Occipital lobe (tissue), 1 donor: ENCODE measurements at regions not wholly inside any gene's neighbourhood (a gene's known extent, or its start where the extent isn't known, plus 50 kb on each side); places are given as distances from the start of the nearest gene placed in this dataset.
"Not testable (repeated sequence)": the region's sequence is repeated elsewhere in the genome, so short reads cannot be mapped to it uniquely, and the experiment has no call there.

ENCODE experiments used
- DNase-seq: peaks from one replicate; lab custom pipeline; 2025; lab: John Stamatoyannopoulos, UW

DNA sequence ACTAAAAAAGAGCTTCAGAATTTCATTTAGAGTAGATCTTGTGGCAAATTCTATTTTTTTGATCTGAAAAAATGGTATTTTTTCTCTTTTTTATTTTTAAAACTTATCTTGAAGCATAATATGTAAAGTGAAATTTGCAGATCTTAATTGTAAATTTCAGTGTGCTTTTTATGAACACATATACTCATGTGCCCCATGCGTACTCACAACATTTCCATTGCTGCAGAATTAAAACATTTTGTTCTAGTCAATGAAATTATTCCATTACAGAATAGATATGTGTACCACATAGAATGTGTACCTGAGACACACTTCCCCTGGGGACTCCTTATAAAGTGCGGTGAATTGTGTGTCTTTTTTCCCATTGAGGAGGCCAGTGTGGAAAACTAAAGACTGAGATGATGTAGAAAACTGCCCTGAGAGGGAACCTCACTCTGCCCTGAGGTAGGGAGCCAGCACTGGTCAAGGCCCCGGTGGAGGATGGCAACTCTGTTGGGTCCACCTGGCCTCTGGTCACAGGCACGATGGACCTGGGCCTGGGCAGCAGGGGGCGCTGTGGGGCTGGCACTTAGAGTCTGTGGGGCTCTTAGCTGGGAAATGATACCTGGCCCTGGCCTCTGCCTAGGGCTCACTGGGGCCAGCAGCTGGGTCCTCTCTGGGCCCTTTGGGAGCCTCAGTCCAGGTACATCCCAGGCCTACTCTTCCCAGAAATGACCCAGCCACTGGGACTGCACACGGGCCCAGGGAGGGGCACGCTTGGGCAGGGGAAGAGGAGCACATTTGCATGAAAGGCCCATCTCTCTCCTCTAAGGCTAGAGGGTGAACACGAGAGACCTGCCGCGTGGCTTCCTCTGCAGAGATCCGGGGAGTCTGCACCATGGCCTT, 77.9 kb upstream of the TOP3B start:
- DNase-seq: no peak

DNA sequence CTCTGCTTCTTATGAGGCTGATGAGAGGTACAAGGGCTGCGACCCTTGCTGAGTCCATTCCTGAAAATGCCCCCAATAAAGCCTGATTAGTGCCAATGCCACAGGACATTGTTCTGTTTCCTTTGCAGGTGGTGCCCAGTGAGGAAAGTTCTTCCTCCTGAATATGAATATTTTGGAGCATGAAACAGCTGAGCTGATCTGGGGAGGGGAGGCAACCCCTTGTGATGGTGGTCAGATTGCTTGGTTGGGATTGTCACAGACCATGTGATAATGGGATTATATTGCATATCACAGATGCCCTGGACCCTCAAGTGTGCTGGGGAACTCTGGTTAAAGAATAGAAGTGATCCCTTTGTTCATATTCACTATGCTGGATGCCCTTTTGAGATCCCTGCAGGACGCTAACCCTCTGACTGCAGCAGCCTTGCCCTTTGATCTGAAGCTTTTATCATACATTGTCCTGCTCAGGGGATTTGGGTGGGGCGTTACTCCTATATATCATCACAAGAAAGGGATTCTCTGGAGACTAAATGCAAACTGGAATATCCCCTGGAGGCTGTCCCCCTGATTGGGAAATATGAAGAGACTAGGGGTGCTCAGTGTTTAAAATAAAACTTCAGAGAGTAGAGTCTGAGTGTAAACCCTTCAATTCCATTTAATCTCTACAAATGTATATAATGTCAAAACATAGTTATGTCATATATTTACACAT, 76.9 kb upstream of the TOP3B start:
- DNase-seq: no peak

DNA sequence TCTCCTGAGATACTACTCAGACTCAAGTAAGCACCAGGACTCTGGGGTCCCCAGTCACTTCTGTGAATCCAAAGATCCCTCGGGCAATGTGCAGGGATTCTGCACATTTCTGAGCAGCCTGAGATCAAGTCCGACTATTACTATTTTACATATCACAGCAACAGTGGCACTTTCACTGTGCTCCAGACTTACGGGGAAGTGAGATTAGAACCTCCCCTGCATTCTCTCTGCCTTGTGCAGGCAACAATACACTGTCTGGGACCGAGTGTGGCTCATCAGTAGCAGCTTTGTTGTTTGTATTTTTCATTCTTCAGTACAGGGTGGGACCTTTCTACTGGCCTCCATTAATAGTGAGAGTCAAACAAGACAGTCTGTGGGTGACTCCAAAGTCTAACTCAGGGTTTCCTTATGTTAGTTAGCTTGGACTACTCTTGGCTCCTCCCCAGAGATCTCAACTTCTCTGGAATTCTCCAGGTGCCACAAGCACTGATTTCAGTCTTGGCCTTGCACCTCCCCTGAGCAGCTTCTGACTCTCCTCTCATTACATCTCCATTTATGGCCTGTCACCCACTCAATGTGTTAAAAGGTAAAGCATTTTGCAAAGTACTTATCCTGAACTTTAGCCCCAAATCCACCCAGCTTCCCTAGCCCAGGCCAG, 76.2 kb upstream of the TOP3B start:
- DNase-seq: no peak

DNA sequence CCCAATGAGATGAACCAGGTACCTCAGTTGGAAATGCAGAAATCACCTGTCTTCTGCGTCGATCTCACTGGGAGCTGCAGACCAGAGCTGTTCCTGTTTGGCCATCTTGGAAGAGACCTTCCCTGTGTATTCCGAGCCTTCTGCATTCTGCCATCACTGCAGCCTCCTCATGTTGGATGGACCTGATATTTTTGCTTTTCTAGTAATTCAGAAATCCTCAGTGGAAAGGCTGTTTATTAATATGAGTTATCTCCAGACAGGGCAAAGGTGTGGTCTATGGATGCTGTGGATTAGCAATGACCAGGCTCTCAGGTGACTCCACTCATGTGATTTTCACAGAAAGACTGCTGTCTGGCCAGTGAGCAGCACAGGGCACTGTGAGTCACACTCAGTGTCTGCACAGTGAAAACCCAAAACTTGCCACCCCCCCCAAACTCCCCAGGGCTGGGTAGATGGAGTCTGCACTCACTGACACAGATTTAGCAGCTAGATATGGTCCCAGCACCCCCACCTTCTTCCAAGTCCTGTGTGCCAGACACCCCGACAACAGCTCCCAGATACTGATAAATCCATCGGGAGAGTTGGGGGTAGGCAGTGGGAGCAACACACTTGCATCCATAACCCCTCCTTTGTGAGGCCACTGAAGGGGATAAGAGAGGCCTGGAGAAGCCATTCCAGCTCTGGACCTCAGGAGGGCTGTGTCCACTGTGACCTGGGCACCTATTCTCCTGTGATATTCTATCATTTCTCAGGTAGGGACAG, 75.2 kb upstream of the TOP3B start:
- no peak for DNase-seq

DNA sequence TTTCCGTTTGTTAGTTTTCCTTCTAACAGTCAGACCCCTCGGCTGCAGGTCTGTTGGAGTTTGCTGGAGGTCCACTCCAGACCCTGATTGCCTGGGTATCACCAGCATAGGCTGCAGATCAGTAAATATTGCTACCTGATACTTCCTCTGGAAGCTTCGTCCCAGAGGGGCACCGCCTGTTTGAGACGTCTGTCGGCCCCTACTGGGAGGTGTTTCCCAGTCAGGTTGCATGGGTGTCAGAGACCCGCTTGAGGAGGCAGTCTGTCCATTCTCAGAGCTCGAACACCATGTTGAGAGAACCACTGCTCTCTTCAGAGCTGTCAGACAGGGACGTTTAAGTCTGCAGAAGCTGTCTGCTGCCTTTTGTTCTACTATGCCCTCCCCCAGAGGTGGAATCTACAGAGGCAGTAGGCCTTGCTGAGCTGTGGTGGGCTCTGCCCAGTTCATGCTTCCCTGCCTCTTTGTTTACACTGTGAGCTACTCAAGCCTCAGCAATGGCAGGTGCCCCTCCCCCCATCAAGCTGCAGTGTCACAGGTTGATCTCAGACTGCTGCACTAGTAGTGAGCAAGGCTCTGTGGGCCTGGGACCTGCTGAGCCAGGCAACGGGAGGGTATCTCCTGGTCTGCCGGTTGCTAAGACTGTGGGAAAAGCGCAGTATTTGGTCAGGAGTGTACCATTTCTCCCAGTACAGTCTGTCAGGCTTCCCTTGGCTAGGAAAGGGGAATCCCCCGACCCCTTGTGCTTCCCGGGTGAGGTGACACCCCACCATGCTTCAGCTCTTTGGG, 74.4 kb upstream of the TOP3B start:
- not testable (repeated sequence) for DNase-seq

DNA sequence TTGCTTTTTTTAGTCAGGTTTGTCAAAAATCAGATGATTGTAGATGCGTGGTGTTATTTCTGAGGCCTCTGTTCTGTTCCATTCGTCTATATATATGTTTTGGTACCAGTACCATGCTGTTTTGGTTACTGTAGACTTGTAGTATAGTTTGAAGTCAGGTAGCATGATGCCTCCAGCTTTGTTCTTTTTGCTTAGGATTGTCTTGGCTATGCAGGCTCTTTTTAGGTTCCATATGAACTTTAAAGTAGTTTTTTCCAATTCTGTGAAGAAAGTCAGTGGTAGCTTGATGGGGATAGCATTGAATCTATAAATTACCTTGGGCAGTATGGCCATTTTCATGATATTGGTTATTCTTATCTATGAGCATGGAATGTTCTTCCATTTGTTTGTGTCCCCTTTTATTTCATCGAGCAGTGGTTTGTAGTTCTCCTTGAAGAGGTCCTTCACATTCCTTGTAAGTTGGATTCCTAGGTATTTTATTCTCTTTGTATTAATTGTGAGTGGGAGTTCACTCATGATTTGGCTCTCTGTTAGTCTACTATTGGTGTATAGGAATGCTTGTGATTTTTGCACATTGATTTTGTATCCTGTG, 70.1 kb upstream of the TOP3B start:
- not testable (repeated sequence) for DNase-seq

DNA sequence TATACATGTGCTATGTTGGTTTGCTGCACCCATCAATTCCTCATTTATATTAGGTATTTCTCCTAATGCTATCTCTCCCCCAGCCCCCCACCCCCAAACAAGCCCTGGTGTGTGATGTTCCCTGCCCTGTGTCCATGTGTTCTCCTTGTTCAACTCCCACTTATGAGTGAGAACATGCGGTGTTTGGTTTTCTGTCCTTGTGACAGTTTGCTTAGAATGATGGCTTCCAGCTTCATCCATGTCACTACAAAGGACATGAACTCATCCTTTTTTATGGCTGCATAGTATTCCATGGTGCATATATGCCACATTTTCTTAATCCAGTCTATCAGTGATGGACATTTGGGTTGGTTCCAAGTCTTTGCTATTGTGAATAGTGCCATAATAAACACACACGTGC, 68.4 kb upstream of the TOP3B start:
- DNase-seq: not testable (repeated sequence)

DNA sequence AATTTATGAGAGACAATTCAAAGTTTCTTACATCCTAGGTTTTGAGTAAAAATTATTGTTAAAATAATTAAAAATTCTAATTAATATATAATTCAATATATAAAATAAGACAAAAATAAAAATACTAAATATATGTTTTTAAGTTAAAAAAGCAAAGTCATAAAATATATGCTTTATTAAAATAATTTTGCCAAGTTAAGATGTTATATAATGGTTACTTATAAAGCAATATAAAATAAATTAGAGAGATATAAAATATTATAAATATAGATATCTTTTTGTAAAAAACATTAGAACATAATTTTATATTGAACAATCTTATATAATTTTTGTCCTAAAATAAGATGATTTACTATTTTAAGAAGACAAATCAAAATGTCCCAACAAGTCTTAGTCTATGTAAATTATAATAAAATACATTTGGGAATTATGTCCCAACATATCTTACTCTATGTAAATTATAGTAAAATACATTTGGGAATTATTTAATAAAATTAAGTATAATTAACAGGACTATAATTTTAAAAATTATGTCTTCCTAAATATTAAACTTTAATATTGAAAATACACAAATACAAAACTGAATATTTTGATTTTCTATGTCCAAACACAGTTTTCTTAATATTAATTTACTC, 67.7 kb upstream of the TOP3B start:
- no peak for DNase-seq

DNA sequence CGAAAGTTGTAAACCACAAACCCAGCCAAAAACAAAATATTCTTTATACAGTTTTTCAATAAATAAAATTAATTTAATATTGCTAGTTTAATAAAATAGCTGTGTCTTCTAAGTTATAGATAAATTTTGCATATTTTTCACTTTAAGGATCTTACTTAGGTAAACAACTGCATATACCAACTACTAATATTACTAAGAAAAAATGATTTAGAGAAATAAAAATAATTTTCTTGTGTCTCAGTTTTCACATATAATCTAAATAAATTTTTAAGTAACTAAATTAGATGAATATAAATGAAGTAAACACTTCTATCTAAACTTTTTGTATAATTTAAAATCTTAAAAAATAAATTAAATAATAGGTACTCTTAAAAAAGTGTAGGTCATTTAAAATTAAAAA, 67.1 kb upstream of the TOP3B start:
- no peak for DNase-seq

DNA sequence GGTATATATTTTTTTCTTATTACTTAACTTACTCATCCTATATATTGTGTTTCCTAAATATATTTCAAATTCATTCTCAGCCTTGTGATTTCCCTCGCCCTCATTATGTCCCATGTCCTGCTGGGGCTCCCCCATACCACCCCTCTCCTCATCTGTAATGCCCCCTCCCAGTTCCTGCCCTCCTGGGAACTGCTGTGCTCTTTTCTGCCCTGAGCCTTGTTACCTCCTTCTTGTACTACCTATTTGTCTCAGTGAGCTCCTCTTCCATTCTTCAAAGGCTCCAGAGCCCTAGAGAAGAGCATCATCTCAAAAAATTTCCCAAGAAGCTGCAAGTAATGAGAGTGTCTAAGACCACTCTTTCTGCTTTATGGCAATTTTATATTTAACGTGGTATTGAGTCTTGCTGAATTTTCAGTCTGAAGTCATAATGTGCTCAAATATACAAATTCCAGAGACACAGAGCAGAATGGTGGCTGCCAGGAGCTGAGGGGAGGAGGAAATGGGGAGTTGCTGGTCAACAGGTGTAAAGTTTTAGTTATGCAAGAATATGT, 66.5 kb upstream of the TOP3B start:
- no peak for DNase-seq

DNA sequence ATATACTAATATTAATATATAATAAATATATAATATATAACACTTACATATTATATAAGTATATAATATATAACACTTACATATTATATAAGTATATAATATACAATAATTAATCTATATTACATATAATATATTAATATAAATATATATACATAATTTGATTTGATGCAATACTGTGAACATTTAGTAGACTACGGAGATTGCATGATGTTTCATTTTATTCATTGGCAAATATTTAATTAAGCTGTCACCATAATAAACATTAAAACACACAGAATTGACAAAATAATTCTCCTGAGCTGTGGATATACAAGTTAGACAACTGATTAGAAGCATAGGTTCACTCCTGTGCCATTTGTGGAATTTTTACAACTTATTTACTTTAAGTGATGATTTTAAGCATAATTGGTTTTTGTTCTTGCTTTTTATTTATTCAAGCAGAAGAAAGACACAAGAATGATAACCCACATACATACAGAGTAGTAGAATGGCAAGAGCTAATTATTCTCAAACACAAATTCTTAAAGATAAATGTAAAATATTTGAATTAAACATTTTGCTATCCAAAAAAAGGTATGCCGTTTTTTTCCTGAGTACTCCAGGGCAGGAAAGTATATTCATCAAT, 65.8 kb upstream of the TOP3B start:
- no peak for DNase-seq

DNA sequence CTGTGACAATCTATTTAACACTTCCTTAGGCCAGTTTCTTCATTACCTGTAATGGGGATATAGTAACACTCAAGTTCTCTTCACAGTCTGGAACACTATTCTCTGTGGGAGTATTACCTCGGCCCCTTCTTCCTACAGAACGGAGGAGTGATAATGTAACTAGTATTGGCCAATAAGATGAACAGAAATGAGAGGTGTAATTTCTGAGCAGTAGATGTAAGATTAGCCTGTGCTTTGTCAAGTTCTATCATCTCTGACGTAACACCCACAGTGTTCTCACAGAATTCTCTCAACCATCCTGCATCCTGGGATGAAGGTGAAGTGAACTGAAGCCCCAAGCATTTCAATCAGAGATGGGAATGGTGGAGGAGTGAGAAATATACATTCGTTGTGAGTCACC, 65.2 kb upstream of the TOP3B start:
- DNase-seq: no peak

DNA sequence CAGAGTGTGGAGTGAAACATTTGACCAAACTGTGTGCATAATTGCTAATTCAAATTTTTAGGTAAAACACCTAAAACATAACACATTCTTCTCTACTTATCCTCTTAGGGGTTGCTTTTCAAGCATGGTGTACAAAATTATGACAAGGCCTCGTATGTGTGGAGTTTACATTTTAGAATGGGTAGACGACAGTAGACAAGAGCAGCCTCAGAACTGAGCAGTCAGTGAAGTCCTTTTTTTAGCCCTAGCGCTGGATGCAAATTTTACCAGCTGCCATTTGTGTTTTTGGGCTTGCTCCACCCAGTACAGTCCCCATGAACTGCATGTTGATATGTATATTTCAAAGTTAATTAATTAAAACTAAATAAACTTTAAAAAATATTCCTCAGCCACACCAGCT, 64.7 kb upstream of the TOP3B start:
- no peak for DNase-seq

DNA sequence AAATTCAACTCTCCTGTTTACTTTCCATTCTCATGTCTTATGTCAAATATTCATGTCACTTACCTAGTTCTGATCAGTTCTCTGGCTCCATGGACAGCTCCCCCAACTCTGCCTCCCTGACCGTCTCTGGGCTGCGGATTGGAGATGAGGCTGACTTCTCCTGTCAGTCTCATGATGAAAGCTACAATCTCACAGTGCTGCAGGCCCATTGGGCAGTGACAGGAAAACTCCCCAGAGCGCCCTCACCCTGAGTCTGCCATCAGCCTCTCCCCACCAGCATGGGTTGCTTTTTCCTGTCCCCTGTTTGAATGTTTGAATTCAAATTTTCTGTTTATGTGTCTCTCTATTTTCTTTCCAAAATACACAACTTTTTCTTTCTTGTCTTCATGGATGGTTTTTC, 63.8 kb upstream of the TOP3B start:
- DNase-seq: no peak

DNA sequence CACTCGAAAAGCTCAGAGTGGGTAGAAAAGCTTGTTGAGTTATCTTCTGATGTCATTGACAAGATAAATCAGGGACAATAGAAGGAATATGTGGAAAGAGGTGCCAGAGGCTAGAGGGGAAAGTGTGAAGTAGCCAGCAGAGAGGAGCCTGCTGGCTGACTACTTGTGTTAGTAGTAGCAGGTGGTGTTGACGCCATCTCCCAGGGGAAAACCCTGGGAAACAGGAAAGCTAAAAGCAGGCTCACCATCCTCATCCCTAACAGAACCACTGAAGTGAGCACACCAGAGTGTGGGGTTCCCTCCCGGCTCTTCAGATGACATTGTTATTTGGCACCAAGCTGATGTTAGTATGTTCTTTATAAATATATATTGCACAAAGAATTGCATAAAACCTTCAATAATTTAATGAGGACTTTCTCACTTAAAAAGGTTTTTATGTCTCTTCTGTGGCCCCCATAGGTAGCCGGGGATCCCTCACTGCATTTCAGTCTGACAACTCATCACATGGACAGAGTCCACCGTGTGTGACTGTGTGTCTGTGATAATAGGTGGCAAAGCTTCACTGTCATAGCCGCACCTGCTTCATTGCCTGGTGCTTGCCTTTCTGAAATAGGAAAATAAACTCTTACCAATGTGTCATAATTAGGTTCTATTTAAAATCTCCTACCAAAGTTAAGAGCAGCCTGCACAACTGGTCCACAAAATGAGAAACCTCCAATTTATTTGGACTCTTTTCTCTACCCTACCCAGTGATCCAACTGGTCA, 63.2 kb upstream of the TOP3B start:
- no peak for DNase-seq

DNA sequence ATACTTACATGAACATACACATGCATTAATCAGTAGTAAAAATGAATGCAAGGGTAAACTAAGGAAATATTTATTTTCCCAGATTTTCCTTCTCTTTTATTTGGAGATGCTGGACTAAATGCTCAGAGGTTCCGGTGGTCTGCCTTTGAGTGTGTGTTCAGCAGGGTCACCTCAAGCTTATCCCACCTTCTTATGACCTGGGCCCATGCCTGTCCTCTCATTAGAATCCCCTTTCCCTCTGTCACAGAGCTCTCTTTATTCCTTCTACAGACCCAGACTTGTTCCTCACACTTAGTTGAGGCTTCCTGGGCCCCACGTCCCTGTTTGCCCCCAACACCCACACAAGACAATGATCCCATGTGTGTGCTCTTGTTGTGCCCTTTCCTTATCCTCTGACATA, 61.6 kb upstream of the TOP3B start:
- no peak for DNase-seq

DNA sequence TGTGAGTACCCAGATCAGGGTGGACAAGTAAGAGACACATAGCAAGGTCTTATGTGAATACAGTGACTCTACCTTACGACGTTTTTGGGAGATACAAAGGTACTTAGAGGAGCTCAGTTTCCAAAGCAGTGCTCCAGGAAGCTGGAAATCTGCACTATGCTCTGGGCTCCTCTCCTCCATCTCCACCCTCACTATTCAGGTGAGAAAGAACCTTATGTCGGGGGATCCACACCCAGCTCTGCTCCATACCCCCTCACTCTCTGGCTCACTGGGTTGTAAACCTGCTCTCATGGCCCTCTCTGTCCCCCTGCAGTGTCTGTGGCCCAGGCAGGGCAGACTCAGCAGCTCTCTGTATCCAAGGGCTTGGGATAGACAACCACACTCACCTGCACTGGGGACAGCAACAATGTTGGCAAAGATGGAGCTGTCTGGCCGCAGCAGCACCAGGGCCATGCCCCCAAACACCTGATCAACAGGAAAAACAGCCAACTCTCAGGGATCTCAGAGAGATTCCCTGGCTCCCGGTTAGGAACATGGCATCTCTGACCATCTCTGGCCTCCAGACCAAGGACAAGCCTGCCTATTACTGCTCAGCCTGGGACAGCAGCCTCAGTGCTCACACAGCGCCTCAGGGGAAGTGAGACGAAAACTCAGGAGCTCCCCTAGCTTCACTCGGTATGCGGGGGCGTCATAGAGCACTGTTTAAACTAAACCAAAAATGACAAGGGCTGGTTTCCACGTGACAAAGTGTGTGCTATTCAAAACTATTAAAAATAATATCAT, 60.9 kb upstream of the TOP3B start:
- no peak for DNase-seq
